GM21447 (cell line): ENCODE measurements at regions not wholly inside any gene's neighbourhood (a gene's known extent, or its start where the extent isn't known, plus 50 kb on each side); places are given as distances from the start of the nearest gene placed in this dataset.
"Not testable (repeated sequence)": the region's sequence is repeated elsewhere in the genome, so short reads cannot be mapped to it uniquely, and the experiment has no call there.

Source experiments
- ATAC-seq: cut with Tn5 transposase; IDR thresholded peaks from one replicate; pipeline ENCODE4 v1.9.1; 2021; ENCODE audit not compliant: unreplicated experiment

DNA sequence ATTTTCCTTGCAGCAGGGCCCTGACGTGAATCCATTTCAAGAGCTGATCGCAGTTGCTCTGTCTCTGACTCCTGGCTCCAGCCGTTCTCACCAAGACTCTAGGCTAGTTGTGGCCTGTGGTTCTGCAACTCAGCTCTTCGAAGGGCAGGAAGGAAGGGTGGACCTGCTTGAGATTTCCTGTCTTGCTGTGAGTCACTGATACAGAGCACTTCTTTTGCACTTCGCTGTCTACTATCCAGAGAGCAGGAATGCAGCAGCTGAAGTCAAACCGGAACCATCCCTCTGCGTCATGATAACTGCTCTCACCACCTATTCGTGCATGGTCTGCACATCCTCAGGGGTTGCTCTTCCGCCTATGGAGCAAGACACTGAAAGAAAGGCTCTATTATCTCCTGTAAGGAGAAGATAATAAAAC, 59.7 kb downstream of the RAP2B start:
- ATAC-seq, result peak; percentile 98

DNA sequence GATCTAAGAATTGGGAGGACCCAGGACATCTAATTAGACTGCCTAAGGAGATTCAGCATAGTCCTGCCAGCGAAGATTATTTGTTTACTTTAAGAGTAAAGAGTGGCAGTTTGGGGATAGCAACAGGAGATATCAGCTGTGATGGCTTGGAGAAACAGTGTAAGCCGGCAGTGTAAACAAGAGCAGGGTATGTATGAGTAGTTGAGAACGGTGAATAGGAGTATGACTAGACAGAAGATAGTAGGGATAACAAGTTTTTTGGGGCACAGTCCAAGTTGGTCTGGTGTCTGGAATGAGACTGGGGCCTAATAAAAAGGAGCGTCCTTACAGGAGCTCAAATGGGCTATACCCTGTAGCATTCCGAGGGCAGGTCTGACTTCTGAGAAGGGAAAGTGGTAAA, 64.9 kb downstream of the RAP2B start:
- ATAC-seq, result not testable (repeated sequence)

DNA sequence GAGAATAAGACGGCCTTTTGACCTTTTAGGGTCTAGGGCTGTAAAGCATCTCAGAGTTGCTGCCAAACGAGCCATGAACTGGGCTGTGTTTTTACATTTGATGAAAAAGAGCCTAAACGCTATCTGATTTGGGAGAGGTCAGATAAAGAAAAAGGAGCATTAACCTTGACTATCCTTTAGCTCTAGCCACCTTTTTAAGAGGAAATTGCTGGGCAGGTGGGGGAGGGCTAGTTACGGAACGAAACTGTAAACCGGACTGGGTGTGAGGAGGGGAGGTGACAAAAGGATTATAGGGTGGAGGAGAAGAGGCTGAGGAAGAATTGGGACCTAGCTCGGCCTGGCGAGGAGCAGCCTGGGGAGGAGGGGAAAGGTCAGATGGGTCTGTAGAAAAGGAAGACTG, 68.4 kb downstream of the RAP2B start:
- ATAC-seq, result not testable (repeated sequence)

DNA sequence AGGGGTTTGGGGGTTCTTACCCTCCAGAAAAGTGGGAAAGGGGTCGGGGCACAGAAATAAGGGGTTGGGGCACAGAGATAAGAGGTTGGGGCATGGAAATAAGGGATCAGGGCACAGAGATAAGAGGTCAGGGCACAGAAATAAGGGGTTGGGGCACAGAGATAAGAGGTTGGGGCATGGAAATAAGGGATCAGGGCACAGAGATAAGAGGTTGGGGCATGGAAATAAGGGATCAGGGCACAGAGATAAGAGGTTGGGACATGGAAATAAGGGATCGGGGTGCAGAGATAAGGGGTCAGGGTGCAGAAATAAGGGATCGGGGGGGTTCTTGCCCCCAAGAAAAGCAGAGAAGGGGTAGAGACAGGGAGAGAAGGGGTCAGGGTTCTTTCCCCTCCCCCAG, 69.2 kb downstream of the RAP2B start:
- ATAC-seq, result not testable (repeated sequence)

DNA sequence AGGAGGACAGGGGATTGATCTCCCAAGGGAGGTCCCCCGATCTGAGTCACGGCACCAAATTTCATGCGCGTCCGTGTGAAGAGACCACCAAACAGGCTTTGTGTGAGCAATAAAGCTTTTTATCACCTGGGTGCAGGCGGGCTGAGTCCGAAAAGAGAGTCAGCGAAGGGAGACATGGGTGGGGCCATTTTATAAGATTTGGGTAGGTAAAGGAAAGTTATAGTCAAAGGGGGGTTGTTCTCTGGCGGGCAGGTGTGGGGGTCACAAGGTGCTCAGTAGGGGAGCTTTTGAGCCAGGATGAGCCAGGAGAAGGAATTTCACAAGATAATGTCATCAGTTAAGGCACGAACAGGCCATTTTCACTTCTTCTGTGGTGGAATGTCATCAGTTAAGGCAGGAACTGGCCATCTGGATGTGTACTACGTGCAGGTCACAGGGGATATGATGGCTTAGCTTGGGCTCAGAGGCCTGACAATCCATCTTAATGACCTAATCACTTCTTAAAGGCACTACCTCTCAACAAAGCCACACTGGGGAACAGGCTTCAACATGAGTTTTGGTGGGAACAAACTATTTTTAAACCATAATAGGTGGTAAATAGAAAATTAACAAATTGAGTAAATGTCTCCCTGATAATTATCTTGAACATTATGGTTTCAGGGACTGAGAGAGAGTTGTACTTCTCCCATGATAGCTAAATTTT, 70.2 kb downstream of the RAP2B start:
- ATAC-seq, result not testable (repeated sequence)

DNA sequence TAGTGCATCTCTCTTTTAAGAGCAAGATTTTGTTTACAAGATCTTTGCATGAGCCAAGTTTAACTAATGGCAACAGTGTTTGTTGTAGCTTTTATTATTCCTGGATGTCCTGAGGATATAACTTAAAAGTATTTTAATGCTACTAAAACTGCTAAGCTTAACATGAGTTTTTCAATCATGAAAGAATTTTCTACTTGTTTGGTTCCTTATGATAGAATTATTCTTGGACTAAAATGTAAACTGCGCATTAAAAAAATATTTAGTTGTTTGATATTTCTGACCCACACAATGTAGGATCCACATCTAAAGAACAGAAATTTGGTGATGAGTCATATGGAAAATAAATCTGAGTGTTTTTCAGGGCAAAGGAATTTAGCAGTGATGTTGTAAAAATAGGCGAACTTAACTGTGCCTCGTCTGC, 70.8 kb downstream of the RAP2B start:
- no peak for ATAC-seq

DNA sequence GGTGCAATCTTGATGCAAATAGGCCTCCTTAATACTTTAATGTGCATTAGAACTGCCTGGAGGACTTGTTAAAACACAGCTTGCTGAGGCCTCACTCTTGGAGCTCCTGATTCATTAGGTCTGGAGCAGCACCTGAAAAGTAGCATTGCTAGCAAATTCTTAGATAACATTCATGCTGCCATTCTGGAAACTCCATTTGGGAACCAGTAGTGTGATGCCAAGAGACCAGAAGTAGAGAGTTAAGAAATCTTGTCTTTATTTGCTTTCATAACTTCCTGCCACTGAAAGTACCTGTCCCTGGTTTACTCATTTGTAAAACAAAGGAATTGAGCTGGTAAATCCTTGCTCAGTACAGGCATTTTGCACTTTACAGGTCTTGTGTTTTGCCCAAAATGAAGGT, 72.0 kb downstream of the RAP2B start:
- no peak for ATAC-seq

DNA sequence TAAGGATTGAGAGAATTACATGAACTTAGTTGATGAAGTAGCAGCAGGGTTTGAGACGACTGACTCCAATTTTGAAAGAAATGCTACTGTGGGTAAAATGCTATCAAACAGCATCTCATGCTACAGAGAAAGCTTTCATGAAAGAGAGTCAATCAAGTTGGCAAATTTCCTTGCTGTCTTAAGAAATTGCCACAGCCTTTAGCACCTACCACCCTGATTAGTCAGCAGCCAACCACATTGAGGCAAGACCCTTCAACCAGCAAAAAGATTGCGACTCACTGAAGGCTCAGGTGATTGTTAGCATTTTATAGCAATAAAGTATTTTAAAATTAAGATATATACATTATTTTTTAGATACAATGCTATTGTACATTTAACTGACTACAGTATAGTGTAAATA, 80.9 kb downstream of the RAP2B start:
- ATAC-seq, result no peak

DNA sequence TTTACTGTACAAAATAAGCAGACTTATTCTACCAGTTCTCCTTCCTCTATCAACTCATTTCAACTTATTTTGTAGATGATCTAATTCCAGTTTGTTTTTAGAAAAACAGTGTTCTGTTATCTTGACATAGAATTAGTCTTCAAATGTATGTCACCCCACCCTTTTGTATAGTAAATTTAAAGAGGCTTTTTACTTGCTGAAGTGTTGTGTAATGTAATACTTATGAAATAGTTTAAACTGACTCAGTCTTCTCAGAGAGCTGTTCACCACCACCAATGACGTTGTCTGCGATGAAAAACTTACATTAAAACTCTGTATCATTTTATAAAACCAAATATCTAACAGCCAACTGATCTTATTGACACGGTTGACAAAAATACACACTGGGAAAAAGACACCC, 82.9 kb downstream of the RAP2B start:
- no peak for ATAC-seq

DNA sequence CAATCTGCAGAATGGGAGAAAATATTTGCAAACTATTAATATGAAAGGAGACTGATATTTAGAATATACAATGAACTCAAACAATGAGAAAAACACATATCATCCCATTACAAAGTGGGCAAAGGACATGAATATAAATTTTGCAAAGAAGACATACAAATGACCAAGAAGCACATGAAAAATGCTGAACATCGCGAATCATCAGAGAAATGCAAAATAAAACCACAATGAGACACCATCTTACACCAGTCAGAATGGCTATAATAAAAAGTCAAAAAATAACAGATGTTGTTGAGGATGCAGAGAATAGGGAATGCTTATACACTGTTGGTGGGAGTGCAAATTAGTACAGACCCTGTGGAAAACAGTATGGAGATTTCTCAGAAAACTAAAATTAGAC, 83.6 kb downstream of the RAP2B start:
- no peak for ATAC-seq

DNA sequence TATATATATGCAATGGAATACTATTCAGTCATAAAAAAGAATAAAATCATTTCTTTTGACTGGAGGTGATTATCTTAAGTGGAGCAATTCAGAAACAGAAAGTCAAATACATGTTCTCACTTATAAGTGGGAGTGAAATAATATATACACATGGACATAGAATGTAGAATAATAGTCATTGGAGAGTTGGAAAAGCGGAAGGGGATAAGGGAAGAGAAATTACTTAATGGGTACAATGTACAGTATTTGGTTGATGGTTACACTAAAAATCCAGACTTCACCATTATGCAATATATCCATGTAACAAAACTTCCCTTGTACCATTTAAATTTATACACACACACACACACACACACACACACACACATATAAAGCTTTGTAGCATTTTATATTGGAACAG, 84.3 kb downstream of the RAP2B start:
- no peak for ATAC-seq

DNA sequence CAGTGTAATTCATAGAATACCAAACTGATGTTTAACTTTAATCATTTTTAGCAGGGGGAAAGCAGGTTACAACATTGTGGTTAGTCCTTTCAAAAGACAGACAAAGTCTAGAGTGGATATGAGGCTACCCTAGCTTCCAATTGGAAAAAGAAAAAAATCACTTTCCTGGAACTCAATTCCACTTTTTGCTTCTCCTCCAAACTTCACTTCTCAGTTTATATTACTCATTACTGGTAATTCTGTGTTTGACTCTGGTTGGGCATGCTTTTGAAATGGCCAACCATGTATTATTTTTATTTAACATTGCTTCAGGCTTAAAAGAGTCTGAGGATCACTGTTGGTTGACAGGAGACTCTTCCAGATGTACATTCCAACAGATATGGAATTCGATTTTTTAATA, 84.8 kb downstream of the RAP2B start:
- ATAC-seq, result no peak

DNA sequence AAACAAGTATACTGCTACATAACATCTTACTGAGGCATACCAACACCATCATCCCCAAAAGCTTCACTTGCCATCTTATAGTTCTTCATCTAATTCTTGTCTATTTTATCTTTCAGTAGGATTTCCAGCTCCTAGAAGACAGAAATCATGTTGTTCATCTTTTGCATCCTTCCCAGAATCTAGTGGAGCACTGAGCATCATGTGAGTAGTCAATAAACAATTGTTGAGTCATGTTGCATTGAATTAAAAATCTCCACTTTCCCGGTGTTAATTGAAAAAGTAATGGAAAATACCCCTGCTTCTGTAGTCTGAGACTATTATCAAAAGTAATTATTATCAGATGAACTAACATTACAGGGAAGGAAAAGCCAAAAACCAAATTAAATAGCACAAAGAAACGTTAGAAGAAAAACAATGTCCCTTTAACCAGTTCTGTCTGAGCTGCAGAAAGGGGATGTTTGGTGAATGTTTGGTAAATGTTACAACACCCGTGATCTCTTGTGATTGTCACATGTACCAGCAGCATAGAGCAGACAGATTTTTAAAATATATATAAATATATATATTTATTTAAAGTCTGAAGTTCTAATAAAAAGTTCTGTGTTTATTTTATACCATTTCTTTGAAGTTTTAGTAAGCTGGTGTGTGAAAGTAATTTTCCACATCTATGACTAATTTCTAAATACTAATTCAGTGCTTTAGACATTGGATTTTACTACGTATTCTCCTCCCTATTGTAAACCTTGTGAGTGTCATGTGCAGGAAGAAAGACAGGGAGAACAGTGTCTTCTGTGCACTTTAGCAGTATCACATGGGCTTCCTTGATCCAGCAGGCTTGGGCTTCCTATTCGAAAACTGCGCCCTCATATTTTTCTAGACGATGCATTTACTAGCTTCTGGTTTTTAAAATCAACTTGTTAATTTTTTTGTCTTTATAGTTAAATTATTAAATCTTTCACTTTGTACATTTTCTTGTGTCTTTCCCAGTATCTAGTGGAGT, 85.6 kb downstream of the RAP2B start:
- ATAC-seq, result no peak

DNA sequence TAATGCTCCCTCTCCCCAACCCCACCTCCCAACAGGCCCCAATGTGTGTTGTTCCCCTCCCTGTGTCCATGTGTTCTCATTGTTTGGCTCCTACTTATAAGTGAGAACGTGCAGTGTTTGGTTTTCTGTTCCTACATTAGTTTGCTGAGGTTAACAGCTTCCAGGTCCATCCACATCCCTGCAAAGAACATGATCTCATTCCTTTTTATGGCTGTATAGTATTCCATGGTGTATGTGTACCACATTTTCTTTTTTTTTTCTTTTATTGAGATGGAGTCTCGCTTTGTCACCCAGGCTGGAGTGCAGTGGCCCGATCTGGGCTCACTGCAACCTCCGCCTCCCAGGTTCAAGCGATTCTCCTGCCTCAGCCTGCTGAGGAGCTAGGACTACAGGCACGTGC, 86.8 kb downstream of the RAP2B start:
- ATAC-seq, result not testable (repeated sequence)

DNA sequence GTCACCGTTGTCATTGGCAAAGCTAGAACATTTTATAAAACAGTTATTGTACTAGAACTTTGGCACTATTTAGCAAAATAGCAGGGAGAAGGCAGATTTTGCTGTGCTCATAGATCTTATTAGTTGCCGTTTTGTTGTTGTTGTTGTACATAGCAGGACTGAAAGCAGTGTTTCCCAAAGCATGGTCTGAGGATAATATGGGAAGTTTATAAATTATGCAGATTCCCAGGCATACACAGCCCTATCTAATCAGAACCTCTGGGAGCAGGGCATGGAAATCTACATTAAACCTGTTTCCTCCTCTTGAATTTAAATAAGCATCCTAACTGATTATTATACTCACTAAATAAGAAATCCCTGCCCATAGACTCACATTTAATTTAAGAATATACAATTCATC, 87.9 kb downstream of the RAP2B start:
- no peak for ATAC-seq

DNA sequence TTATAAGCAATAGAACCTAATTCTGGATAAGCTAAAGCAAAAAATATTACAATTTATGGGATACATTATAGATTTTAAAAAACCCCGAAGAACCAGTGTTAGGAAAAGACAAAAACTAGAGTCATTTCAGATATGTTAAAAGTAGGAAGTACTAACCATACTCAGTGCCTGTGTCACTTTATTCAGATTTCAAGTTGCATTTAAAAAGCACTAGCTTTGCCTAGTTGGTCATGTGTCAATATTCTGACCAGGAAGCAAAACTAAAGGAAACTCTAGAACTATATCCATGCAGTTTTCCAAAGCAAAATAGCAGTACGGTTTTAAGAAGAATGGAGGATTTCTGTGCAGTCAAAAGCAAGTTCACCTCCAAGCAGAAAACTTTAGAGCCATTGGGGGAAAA, 88.4 kb downstream of the RAP2B start:
- ATAC-seq, result no peak

DNA sequence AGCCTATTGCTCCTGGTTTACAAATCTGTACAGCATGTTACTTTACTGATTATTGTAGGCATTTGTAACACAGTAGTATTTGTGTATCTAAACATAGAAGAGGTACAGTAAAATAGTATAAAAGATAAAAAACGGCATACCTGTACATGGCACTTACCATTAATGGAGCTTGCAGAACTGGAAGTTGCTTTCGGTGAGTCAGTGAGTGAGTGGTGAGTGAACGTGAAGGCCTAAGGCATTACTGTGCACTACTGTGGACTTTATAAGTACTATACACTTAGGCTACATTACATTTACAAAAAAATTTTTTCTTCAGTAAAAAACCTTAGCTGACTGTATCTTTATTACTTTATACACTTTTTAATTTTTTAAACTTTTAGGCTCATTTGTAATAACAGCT, 90.9 kb downstream of the RAP2B start:
- ATAC-seq, result no peak

DNA sequence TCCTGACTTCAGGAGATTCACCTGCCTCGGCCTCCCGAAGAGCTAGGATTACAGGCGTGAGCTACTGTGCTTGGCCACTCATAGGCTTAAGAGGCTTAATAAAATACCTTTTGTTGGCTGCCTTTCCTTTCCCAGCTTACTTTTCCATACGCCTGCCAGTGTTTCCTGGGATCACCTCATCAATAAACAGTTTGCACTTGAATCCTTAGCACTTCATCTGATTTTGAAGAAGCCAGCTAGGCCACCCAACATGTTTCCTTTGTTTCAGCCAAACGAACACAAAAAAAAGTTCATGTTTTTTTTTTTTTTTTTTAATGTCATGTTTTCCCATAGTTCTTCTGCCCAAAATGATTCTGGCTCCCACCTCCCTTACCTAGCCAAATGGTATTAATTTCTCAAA, 92.3 kb downstream of the RAP2B start:
- no peak for ATAC-seq

DNA sequence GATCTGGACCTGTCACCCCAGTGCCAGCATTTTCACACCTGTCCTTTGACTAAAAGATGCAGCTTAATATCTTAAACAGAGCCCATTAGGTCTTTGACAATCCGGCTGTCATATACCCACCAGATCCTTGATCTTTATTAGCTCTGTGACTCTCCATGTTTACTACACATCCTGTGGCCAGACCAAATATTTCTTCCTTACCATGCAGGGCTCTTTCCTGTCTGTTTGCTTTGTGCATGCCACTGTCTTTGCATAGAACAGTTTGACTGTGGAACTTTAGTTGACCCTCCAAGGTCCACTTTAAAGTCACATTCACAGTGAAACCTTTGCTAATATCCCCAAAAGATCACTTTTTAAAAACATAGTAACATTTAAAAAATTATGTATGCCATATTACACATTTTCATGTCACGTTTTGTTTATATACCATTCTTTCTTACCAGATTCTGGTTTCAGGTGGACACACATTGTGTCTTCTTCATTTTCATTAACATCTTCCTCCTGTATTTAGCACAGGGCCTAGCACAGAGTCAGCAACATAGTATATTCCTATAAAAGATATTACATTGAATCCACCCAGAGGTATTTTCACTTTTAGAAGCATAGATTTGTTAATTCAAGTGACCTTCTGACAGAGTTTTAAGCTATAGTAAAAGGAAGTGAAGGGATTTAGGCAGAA, 95.8 kb downstream of the RAP2B start:
- no peak for ATAC-seq

DNA sequence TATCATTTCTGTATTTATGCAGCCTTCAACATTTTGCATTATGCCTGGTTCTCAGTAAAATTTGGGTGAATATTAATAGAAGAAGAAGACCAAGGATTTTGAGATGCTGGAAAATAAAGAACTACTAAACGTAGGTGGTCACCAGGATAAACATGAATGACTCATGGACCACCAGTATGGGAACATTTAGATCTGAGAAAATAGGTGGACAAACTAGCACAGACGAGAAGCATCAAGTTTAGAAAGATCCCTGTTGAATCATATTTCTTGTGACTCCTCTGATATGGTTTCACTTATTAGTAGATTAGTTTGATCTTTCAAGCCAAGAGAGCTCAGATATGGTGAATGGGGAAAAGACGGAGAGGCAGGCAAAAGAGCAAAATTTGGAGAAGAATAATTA, 97.9 kb downstream of the RAP2B start:
- ATAC-seq, result no peak

DNA sequence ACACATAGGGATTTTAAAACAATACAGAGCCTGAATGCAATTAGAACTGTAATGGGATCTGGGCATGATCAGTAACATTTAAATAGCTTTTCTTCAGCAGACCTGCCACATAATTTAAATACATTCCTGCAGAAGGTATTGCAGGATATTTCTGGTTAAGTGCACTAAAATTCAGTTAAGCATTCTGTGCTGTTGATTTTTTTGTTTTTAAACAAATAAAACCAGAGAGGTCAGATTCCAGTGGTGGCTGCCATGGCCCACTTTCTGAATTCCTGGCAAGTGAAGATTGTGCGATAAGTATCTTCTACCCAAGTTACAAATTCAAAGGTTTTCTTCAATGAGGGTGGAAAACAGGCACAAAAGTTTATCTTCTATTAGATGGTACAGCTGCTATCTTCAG, 98.7 kb downstream of the RAP2B start:
- ATAC-seq, result no peak

DNA sequence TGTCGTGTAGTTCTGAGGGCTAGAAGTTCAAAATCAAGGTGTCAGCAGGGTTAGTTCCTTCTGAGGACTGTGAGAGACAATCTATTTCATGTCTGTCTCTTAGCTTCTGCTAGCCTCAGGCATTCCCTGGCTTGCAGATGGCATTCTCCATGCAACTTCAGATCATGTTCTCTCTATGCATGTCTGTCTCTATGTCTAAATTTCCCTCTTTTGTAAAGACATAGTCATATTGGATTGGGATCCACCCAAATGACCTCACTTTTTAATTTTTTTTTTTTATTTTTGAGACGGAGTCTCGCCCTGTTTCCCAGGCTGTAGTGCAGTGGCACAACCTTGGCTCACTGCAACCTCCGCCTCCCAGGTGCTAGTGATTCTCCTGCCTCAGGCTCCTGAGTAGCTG, 104.6 kb downstream of the RAP2B start:
- no peak for ATAC-seq
